Esophagus muscularis mucosa (tissue), 4 donors: ENCODE measurements at regions not wholly inside any gene's neighbourhood (a gene's known extent, or its start where the extent isn't known, plus 50 kb on each side); places are given as distances from the start of the nearest gene placed in this dataset.

ENCODE experiments used
- DNase-seq: peaks from one replicate; pipeline ENCODE4 v3.0.0-alpha.2; 2017; ENCODE audit errors: extremely low spot score
- H3K27ac ChIP-seq, 4 donors: fragments of 200-600 bp; sonication (generic); replicated peaks in 1 of 4; 1 replicate in 3 of 4; 2 replicates in 1 of 4; pipeline ENCODE4 v1.5.1; 2016 to 2019; ENCODE audit warnings: mild to moderate bottlenecking in 1 of 4
- H3K27me3 ChIP-seq, 4 donors: fragments of 200-600 bp; sonication (generic); one replicate each; pipeline versions ENCODE4 v1.5.1 to v1.6.0; 2016 to 2019
- H3K36me3 ChIP-seq, 4 donors: fragments of 200-600 bp; sonication (generic); one replicate each; pipeline ENCODE4 v1.5.1; 2016 to 2019
- H3K4me1 ChIP-seq, 4 donors: fragments of 200-600 bp; sonication (generic); one replicate each; pipeline ENCODE4 v1.5.1; 2016 to 2019
- H3K4me3 ChIP-seq, 4 donors: fragments of 200-600 bp; sonication (generic); 1 replicate in 2 of 4; 2 replicates in 2 of 4; pipeline ENCODE4 v1.5.1; 2016 to 2019; ENCODE audit warnings: mild to moderate bottlenecking in 4 of 4, moderate library complexity in 1 of 4
- H3K9me3 ChIP-seq, 4 donors: fragments of 200-600 bp; sonication (generic); 1 replicate in 3 of 4; 2 replicates in 1 of 4; pipeline ENCODE4 v1.5.1; 2016 to 2019
- CTCF ChIP-seq, 3 experiments: fragments of 200-600 bp in 2 of 3; fragments of 450-650 bp in 1 of 3; sonication (generic) in 2 of 3; IDR thresholded peaks; one replicate each; pipeline ENCODE4 v1.5.1; 2017 to 2019; ENCODE audit warnings: antibody characterized with exemption in 3 of 3, mild to moderate bottlenecking in 2 of 3, moderate library complexity in 1 of 3
- EP300 ChIP-seq: sonication (generic); formaldehyde crosslinking; IDR thresholded peaks from one replicate; pipeline ENCODE4 v1.6.1; 2017; ENCODE audit warnings: antibody characterized with exemption
- POLR2A ChIP-seq: fragments of 450-650 bp; IDR thresholded peaks from one replicate; pipeline ENCODE4 v1.6.1; 2017; ENCODE audit warnings: antibody characterized with exemption, moderate library complexity, mild to moderate bottlenecking, low read depth
- POLR2AphosphoS5 ChIP-seq, 2 donors: sonication (generic); formaldehyde crosslinking; IDR thresholded peaks; one replicate each; pipeline ENCODE4 v1.6.1; 2017; ENCODE audit warnings: antibody characterized with exemption in 2 of 2
- WGBS: methylation state at CpG from one replicate; pipeline ENCODE4 v1.1.5; 2018; 5-methylcytosine and 5-hydroxymethylcytosine counted together
- intact Hi-C: fragments of 100-400 bp; cut with DNase I; formaldehyde crosslinking; loops from one replicate; pipeline ENCODE4 v1.15.1; 2023

GRCh38 chr13:38421590-38422560 lies 72.2 kb downstream of the UFM1 start:
- no peak overlapping the region for H3K4me3 ChIP-seq
- no peaks in the 10 kb centered on the region for H3K9me3 ChIP-seq
- H3K27me3 ChIP-seq: no peaks in the 10 kb centered on the region
- DNase-seq: no peak
- 95% methylated on average over 5 of the region's 5 CpGs for WGBS
- TF ChIP-seq POLR2A (no peak), EP300 (no peak), POLR2AphosphoS5 (IDR thresholded peaks at IDR 0.05) (no peak), CTCF (IDR thresholded peaks at IDR 0.05) (no peak)
- H3K27ac ChIP-seq: no peak overlapping the region
- no peaks in the 10 kb centered on the region for H3K4me1 ChIP-seq
- intact Hi-C loops: no loop called here
- no peaks in the 10 kb centered on the region for H3K36me3 ChIP-seq

- Histone ChIP-seq H3K4me3 (no peak overlapping the region), H3K27me3 (no peaks in the 10 kb centered on the region), H3K27ac (no peak overlapping the region), H3K9me3 (no peaks in the 10 kb centered on the region), H3K4me1 (no peaks in the 10 kb centered on the region), H3K36me3 (no peaks in the 10 kb centered on the region)
- no peak for TF ChIP-seq CTCF (IDR thresholded peaks at IDR 0.05)
- TF ChIP-seq POLR2AphosphoS5 (IDR thresholded peaks at IDR 0.05): no peak
- no peak for TF ChIP-seq POLR2A
- no peak for TF ChIP-seq EP300
- intact Hi-C loops: no loop called here
- 98% methylated on average over 1 of the region's 1 CpG for WGBS
- no peak for DNase-seq
Observed at GRCh38 chr13:38429916-38430315, 80.3 kb downstream of the UFM1 start.

GRCh38 chr13:38430796-38431195 lies 81.1 kb downstream of the UFM1 start:
- DNase-seq: no peak
- no peaks in the 10 kb centered on the region for H3K4me1 ChIP-seq
- no peaks in the 10 kb centered on the region for H3K36me3 ChIP-seq
- no peak overlapping the region for H3K4me3 ChIP-seq
- TF ChIP-seq EP300: no peak
- no peak for TF ChIP-seq POLR2AphosphoS5 (IDR thresholded peaks at IDR 0.05)
- TF ChIP-seq POLR2A: no peak
- TF ChIP-seq CTCF (IDR thresholded peaks at IDR 0.05): no peak
- WGBS: 68% methylated on average over 1 of the region's 1 CpG
- H3K27me3 ChIP-seq: no peaks in the 10 kb centered on the region
- no peaks in the 10 kb centered on the region for H3K9me3 ChIP-seq
- intact Hi-C loops: no loop called here
- no peak overlapping the region for H3K27ac ChIP-seq

- Histone ChIP-seq H3K27me3 (no peaks in the 10 kb centered on the region), H3K27ac (no peak overlapping the region), H3K4me3 (no peak overlapping the region), H3K36me3 (no peaks in the 10 kb centered on the region), H3K4me1 (no peaks in the 10 kb centered on the region), H3K9me3 (no peaks in the 10 kb centered on the region)
- no peak for TF ChIP-seq POLR2A
- no peak for TF ChIP-seq POLR2AphosphoS5 (IDR thresholded peaks at IDR 0.05)
- no peak for TF ChIP-seq EP300
- TF ChIP-seq CTCF (IDR thresholded peaks at IDR 0.05): no peak
- WGBS: 77% methylated on average over 4 of the region's 4 CpGs
- intact Hi-C loops: no loop called here
- no peak for DNase-seq
Observed at GRCh38 chr13:38440666-38441065, 91.0 kb downstream of the UFM1 start.
